Mammary epithelial cell (primary cell): ENCODE measurements at regions not wholly inside any gene's neighbourhood (a gene's known extent, or its start where the extent isn't known, plus 50 kb on each side); places are given as distances from the start of the nearest gene placed in this dataset.

Source experiments
- EZH2 ChIP-seq: IDR thresholded peaks from 2 replicates; pipeline ENCODE4 v1.6.1; 2012; ENCODE audit warnings: low read length, inconsistent platforms, borderline replicate concordance
- TF ChIP-seq, protein P1 (sequence below), 2 donors: IDR thresholded peaks in 1 of 2; conservative IDR thresholded peaks in 1 of 2; 2 replicates each; pipeline ENCODE4 v1.5.1; 2011 to 2012; ENCODE audit warnings: inconsistent platforms in 2 of 2, low read length in 2 of 2, mild to moderate bottlenecking in 2 of 2, control low read depth in 1 of 2, low read depth in 1 of 2; ENCODE audit not compliant: insufficient read depth in 1 of 2; ENCODE audit errors: extremely low read depth in 1 of 2

DNA sequence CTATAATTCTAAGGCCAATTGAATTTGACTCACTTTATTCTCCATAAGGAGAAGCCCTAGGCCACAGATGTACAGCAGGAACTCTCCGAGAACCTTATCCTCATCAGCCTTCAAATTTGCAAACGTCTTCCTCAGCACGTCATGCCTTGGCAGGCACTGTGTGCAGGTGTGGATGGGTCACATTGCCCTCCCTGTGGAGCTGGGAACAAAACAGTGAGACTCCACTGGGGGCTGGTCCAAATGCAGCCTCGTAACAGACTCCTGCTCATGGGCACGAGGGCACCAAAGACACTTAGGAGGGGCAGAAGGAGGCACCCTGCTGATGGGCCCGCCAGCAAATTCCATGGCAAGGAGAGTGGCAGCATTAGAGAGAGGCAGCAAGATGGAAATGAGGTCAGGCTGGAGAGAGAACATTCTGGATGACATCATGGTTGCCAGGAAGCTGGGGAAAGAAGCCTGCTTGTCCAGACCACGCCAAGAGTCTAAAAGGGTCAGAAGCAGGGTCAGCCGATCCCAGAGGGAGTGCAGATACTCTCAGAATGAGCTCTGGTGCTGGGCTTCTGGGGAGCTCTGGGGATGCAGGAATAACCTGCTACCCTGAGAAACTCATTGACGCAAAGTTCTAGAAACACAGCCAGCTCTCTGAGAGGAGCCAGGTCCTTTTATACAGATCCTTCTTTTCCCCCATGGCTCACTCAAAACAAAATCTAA, 242.2 kb downstream of the B3GLCT start:
- no peak for TF ChIP-seq EZH2
- TF ChIP-seq, protein P1, sequence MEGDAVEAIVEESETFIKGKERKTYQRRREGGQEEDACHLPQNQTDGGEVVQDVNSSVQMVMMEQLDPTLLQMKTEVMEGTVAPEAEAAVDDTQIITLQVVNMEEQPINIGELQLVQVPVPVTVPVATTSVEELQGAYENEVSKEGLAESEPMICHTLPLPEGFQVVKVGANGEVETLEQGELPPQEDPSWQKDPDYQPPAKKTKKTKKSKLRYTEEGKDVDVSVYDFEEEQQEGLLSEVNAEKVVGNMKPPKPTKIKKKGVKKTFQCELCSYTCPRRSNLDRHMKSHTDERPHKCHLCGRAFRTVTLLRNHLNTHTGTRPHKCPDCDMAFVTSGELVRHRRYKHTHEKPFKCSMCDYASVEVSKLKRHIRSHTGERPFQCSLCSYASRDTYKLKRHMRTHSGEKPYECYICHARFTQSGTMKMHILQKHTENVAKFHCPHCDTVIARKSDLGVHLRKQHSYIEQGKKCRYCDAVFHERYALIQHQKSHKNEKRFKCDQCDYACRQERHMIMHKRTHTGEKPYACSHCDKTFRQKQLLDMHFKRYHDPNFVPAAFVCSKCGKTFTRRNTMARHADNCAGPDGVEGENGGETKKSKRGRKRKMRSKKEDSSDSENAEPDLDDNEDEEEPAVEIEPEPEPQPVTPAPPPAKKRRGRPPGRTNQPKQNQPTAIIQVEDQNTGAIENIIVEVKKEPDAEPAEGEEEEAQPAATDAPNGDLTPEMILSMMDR (conservative IDR thresholded peaks at IDR 0.05 in 1 of 2, IDR thresholded peaks at IDR 0.05 in 1 of 2; ENCODE audit: extremely low read depth in 1 of 2, insufficient read depth in 1 of 2, low read depth in 1 of 2, low read length in 2 of 2): no peak
